Thyroid gland (tissue), 4 donors: ENCODE measurements at regions not wholly inside any gene's neighbourhood (a gene's known extent, or its start where the extent isn't known, plus 50 kb on each side); places are given as distances from the start of the nearest gene placed in this dataset.

Experiments used
- CTCF ChIP-seq, 6 experiments: fragments of 200-600 bp in 3 of 6; fragments of 450-650 bp in 3 of 6; sonication (generic) in 3 of 6; IDR thresholded peaks; one replicate each; pipeline ENCODE4 v1.5.1; 2016 to 2019; ENCODE audit warnings: antibody characterized with exemption in 6 of 6, mild to moderate bottlenecking in 2 of 6, inconsistent platforms in 1 of 6, moderate library complexity in 1 of 6
- POLR2A ChIP-seq, 2 donors: fragments of 450-650 bp; IDR thresholded peaks; one replicate each; pipeline ENCODE4 v1.6.1; 2017; ENCODE audit warnings: antibody characterized with exemption in 2 of 2, mild to moderate bottlenecking in 2 of 2, moderate library complexity in 1 of 2

- TF ChIP-seq POLR2A (IDR thresholded peaks at IDR 0.05) (no peak), CTCF (IDR thresholded peaks at IDR 0.05) (no peak)
Measured at GRCh38 chr10:108663587-108663986, 1259.7 kb downstream of the XPNPEP1 start.
